ENCODE measurements at regions not wholly inside any gene's neighbourhood (a gene's known extent, or its start where the extent isn't known, plus 50 kb on each side); places are given as distances from the start of the nearest gene placed in this dataset.

DNA sequence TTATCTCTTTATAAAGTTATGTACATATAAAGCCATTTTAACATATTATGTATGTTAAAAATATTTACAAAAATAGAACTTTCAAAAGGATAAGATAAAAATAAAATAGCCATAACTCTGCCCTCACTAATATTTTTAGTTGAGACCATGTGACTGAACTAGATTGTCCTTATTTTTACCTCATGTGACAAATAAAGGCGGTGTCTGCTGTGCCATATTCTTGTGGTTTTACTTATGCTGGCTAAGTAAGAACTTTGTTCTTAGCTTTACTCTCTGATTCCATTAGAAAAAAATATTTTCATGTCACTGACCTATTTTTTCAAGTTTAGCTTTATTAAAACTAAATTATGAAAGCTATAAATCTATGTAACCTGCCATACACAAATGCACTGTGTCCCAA, 135.6 kb upstream of the TSC22D1 start:
- TF ChIP-seq, protein P1, sequence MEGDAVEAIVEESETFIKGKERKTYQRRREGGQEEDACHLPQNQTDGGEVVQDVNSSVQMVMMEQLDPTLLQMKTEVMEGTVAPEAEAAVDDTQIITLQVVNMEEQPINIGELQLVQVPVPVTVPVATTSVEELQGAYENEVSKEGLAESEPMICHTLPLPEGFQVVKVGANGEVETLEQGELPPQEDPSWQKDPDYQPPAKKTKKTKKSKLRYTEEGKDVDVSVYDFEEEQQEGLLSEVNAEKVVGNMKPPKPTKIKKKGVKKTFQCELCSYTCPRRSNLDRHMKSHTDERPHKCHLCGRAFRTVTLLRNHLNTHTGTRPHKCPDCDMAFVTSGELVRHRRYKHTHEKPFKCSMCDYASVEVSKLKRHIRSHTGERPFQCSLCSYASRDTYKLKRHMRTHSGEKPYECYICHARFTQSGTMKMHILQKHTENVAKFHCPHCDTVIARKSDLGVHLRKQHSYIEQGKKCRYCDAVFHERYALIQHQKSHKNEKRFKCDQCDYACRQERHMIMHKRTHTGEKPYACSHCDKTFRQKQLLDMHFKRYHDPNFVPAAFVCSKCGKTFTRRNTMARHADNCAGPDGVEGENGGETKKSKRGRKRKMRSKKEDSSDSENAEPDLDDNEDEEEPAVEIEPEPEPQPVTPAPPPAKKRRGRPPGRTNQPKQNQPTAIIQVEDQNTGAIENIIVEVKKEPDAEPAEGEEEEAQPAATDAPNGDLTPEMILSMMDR (IDR thresholded peaks at IDR 0.05; ENCODE audit: borderline replicate concordance, extremely low read depth, low read length, poor library complexity, severe bottlenecking), result no peak
- no peak for TF ChIP-seq EZH2 (IDR thresholded peaks at IDR 0.05; ENCODE audit: borderline replicate concordance, low read depth, low read length, severe bottlenecking)
